H9 (cell line): ENCODE measurements at regions not wholly inside any gene's neighbourhood (a gene's known extent, or its start where the extent isn't known, plus 50 kb on each side); places are given as distances from the start of the nearest gene placed in this dataset.

Experiments
- DNase-seq: peaks from one replicate; pipeline ENCODE4 v3.0.0-alpha.2; 2017
- H2AFZ ChIP-seq: one replicate; pipeline ENCODE4 v1.6.1; 2013; ENCODE audit warnings: mild to moderate bottlenecking, low read length, control low read depth, moderate library complexity
- H2AK5ac ChIP-seq: 2 replicates; pipeline ENCODE4 v1.6.1; 2013; ENCODE audit warnings: low read length, control low read depth, mixed read lengths; ENCODE audit not compliant: insufficient read length
- H2BK120ac ChIP-seq: one replicate; pipeline ENCODE4 v1.6.1; 2013; ENCODE audit warnings: low read depth, mild to moderate bottlenecking, low read length, control low read depth, inconsistent platforms; ENCODE audit not compliant: poor library complexity, severe bottlenecking
- H2BK12ac ChIP-seq: 2 replicates; pipeline ENCODE4 v1.6.1; 2013; ENCODE audit warnings: low read length, control low read depth, mixed read lengths, low read depth; ENCODE audit not compliant: insufficient read length
- H2BK15ac ChIP-seq: 2 replicates; pipeline ENCODE4 v1.6.1; 2013; ENCODE audit warnings: low read depth, low read length, control low read depth
- H2BK20ac ChIP-seq: one replicate; pipeline ENCODE4 v1.6.1; 2013; ENCODE audit warnings: low read depth, mild to moderate bottlenecking, low read length, control low read depth, inconsistent platforms; ENCODE audit not compliant: poor library complexity, severe bottlenecking
- H2BK5ac ChIP-seq: 2 replicates; pipeline ENCODE4 v1.6.1; 2013; ENCODE audit warnings: low read length, control low read depth, mixed read lengths; ENCODE audit not compliant: insufficient read length
- H3K14ac ChIP-seq: 2 replicates; pipeline ENCODE4 v1.6.1; 2013; ENCODE audit warnings: low read length, control low read depth; ENCODE audit not compliant: insufficient read depth
- H3K18ac ChIP-seq: 2 replicates; pipeline ENCODE4 v1.6.1; 2013; ENCODE audit warnings: low read depth, mild to moderate bottlenecking, mixed read lengths, low read length, control low read depth; ENCODE audit not compliant: insufficient read length
- H3K23ac ChIP-seq: 2 replicates; pipeline ENCODE4 v1.6.1; 2013; ENCODE audit warnings: low read length, control low read depth, mixed read lengths, low read depth; ENCODE audit not compliant: insufficient read length
- H3K23me2 ChIP-seq: 2 replicates; pipeline ENCODE4 v1.6.1; 2013; ENCODE audit warnings: low read depth, mild to moderate bottlenecking, mixed read lengths, low read length, control low read depth; ENCODE audit not compliant: insufficient read length, poor library complexity, severe bottlenecking
- H3K27ac ChIP-seq: 2 replicates; pipeline ENCODE4 v1.5.1; 2013; ENCODE audit warnings: low read length, control low read depth, mixed read lengths, low read depth; ENCODE audit not compliant: insufficient read length
- H3K27me3 ChIP-seq: 2 replicates; pipeline ENCODE4 v1.6.1; 2013; ENCODE audit warnings: low read length, control low read depth, inconsistent platforms; ENCODE audit not compliant: insufficient read depth
- H3K4ac ChIP-seq: 2 replicates; pipeline ENCODE4 v1.6.1; 2013; ENCODE audit warnings: low read depth, mild to moderate bottlenecking, control low read depth, inconsistent platforms, low read length, moderate library complexity
- H3K4me1 ChIP-seq: 2 replicates; pipeline ENCODE4 v1.6.1; 2013; ENCODE audit warnings: low read length, control low read depth, inconsistent platforms; ENCODE audit not compliant: insufficient read depth
- H3K4me2 ChIP-seq: 2 replicates; pipeline ENCODE4 v1.6.1; 2013; ENCODE audit warnings: low read length, control low read depth, mixed read lengths; ENCODE audit not compliant: insufficient read length, insufficient read depth
- H3K56ac ChIP-seq: 2 replicates; pipeline ENCODE4 v1.6.1; 2013; ENCODE audit warnings: low read depth, mild to moderate bottlenecking, mixed read lengths, low read length, control low read depth; ENCODE audit not compliant: insufficient read length
- H3K79me1 ChIP-seq: 2 replicates; pipeline ENCODE4 v1.6.1; 2013; ENCODE audit warnings: low read depth, mild to moderate bottlenecking, moderate library complexity, low read length, control low read depth, inconsistent platforms; ENCODE audit not compliant: insufficient read depth, poor library complexity, severe bottlenecking
- H3K79me2 ChIP-seq: 2 replicates; pipeline ENCODE4 v1.6.1; 2013; ENCODE audit warnings: low read length, control low read depth, inconsistent platforms; ENCODE audit not compliant: insufficient read depth
- H3K9ac ChIP-seq: 2 replicates; pipeline ENCODE4 v1.6.1; 2013; ENCODE audit warnings: low read length, control low read depth, mixed read lengths; ENCODE audit not compliant: insufficient read length; ENCODE audit errors: extremely low read depth
- H3K9me3 ChIP-seq: one replicate; pipeline ENCODE4 v1.6.1; 2013; ENCODE audit warnings: low read depth, low read length, inconsistent platforms; ENCODE audit not compliant: control insufficient read depth
- H3T11ph ChIP-seq: one replicate; pipeline ENCODE4 v1.6.1; 2013; ENCODE audit warnings: mild to moderate bottlenecking, low read length, control low read depth, inconsistent platforms
- H4K20me1 ChIP-seq: one replicate; pipeline ENCODE4 v1.6.1; 2013; ENCODE audit not compliant: control insufficient read depth, insufficient read length, insufficient read depth
- H4K5ac ChIP-seq: 2 replicates; pipeline ENCODE4 v1.6.1; 2013; ENCODE audit warnings: low read depth, mild to moderate bottlenecking, mixed read lengths, low read length, control low read depth; ENCODE audit not compliant: insufficient read length
- H4K8ac ChIP-seq: replicated peaks from 2 replicates; pipeline ENCODE4 v1.6.1; 2013; ENCODE audit warnings: low read length, control low read depth, mixed read lengths, low read depth; ENCODE audit not compliant: insufficient read length
- H4K91ac ChIP-seq: 2 replicates; pipeline ENCODE4 v1.6.1; 2013; ENCODE audit warnings: low read depth, mild to moderate bottlenecking, moderate library complexity, mixed read lengths, low read length, control low read depth; ENCODE audit not compliant: insufficient read length
- H3K27ac Mint-ChIP-seq, 3 experiments: 2 replicates in 2 of 3; 3 replicates in 1 of 3; pipeline ENCODE4 v1.8.0; 2020 to 2021; ENCODE audit warnings: mixed read lengths in 3 of 3, mild to moderate bottlenecking in 1 of 3, moderate library complexity in 1 of 3
- H3K27me3 Mint-ChIP-seq: 2 replicates; pipeline ENCODE4 v1.8.0; 2021; ENCODE audit warnings: low read depth, mild to moderate bottlenecking, moderate library complexity, mixed read lengths
- H3K36me3 Mint-ChIP-seq, 3 experiments: 2 replicates in 2 of 3; 3 replicates in 1 of 3; pipeline ENCODE4 v1.8.0; 2020 to 2021; ENCODE audit warnings: low read depth in 3 of 3, mixed read lengths in 3 of 3; ENCODE audit not compliant: insufficient read depth in 1 of 3
- H3K4me1 Mint-ChIP-seq, 2 experiments: 2 replicates each; pipeline ENCODE4 v1.8.0; 2020; ENCODE audit warnings: mixed read lengths in 2 of 2
- H3K4me3 Mint-ChIP-seq, 2 experiments: 2 replicates in 1 of 2; 3 replicates in 1 of 2; pipeline ENCODE4 v1.8.0; 2020 to 2021; ENCODE audit warnings: mild to moderate bottlenecking in 2 of 2, mixed read lengths in 2 of 2, moderate library complexity in 1 of 2
- H3K9me3 Mint-ChIP-seq, 2 experiments: 2 replicates in 1 of 2; 3 replicates in 1 of 2; pipeline ENCODE4 v1.8.0; 2020; ENCODE audit warnings: mild to moderate bottlenecking in 2 of 2, mixed read lengths in 2 of 2, moderate library complexity in 1 of 2
- CTCF ChIP-seq: fragments of 200-600 bp; sonication (generic); conservative IDR thresholded peaks from 3 replicates; pipeline ENCODE4 v1.8.0; 2021; ENCODE audit warnings: antibody characterized with exemption, mild to moderate bottlenecking
- WGBS: extraction: QIAGEN DNeasy Blood & Tissue Kit; methylation state at CpG from one replicate; pipeline ENCODE4 v1.1.7; 2013; ENCODE audit warnings: missing lambda C conversion rate, low lambda C conversion rate, mixed read lengths; ENCODE audit not compliant: insufficient read length; ENCODE audit errors: extremely low coverage; 5-methylcytosine and 5-hydroxymethylcytosine counted together

DNA sequence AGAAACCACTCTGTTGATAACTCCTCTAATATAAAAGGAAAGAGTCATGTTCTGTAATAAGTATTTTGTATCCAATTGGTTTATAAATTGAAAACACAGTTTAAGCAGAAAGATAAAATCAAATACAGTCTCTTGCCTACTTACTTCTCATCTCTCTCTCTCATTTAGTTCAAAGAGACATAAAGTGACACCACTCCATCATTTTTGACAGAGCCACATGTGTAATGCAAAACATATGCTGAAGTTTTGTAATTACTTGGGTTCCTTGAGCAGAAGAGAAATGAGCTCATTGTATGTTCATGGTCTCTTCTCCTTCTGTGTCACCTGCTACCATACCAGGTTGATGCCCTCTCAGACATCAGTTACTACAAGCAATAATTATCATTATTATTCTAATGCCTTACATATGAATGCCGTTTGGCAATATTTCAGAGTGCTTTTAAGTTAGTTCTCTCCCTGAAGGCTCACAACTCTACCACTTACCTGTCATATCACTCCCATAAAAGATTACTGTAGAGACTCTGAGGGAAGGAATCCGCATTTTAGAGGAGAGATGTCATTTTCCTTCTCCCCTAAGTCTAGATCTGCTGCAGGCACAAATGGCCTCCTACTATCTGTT lies 59.9 kb upstream of the SKAP2 start:
- no peak overlapping the region; a peak in 1 of 7 replicates for H3K27ac Mint-ChIP-seq
- Histone ChIP-seq H2BK120ac (no peak overlapping the region), H2AFZ (no peak overlapping the region), H2BK15ac (no peak overlapping the region), H3K27me3 (no peaks in the 10 kb centered on the region), H2BK12ac (no peak overlapping the region), H3K9me3 (no peaks in the 10 kb centered on the region), H2BK5ac (no peak overlapping the region), H3K9ac (no peak overlapping the region), H4K20me1 (no peaks in the 10 kb centered on the region), H2AK5ac (no peak overlapping the region), H3T11ph (no peak overlapping the region), H3K4me2 (no peak overlapping the region), H2BK20ac (no peak overlapping the region), H3K23ac (no peak overlapping the region), H4K91ac (no peak overlapping the region), H3K23me2 (no peaks in the 10 kb centered on the region), H3K79me2 (no peaks in the 10 kb centered on the region), H3K27ac (no peak overlapping the region), H3K79me1 (no peaks in the 10 kb centered on the region), H3K4ac (no peak overlapping the region), H3K4me1 (no peaks in the 10 kb centered on the region), H3K56ac (no peak overlapping the region), H4K5ac (no peak overlapping the region), H3K18ac (no peak overlapping the region), H3K14ac (no peak overlapping the region), H4K8ac (no peak overlapping the region)
- H3K9me3 Mint-ChIP-seq: no peaks in the 10 kb centered on the region
- H3K36me3 Mint-ChIP-seq: no peaks in the 10 kb centered on the region
- DNase-seq: no peak
- no peak overlapping the region for H3K4me3 Mint-ChIP-seq
- no peaks in the 10 kb centered on the region for H3K27me3 Mint-ChIP-seq
- H3K4me1 Mint-ChIP-seq: peaks cover 10 to 11% of the 10 kb centered on the region in 2 experiments
- no CpG with 5 or more reads among the region's 2 CpGs for WGBS
- TF ChIP-seq CTCF: no peak
